Activated CD4-positive, alpha-beta T cell treated with anti-CD3 and anti-CD28 coated beads, Interleukin-2, amount 50 U/mL, for 24 hours (primary cell): ENCODE measurements at regions not wholly inside any gene's neighbourhood (a gene's known extent, or its start where the extent isn't known, plus 50 kb on each side); places are given as distances from the start of the nearest gene placed in this dataset.

ENCODE experiments used
- DNase-seq, 2 donors: peaks; one replicate each; pipeline ENCODE4 v3.0.0-alpha.2; 2020; ENCODE audit warnings: low read depth in 1 of 2, low spot score in 1 of 2

GRCh38 chr10:131621784-131622624 is 278.8 kb upstream of the PPP2R2D start:
- no peak for DNase-seq

- DNase-seq: no peak
These were observed 275.8 kb upstream of the PPP2R2D start for GRCh38 chr10:131625041-131625440.

- DNase-seq: no peak
These were observed 274.5 kb upstream of the PPP2R2D start for GRCh38 chr10:131626274-131626673.

- no peak for DNase-seq
These were observed 271.6 kb upstream of the PPP2R2D start for GRCh38 chr10:131629026-131629770.

GRCh38 chr10:131630772-131631258 is 270.0 kb upstream of the PPP2R2D start:
- DNase-seq: no peak

GRCh38 chr10:131631619-131632018 is 269.2 kb upstream of the PPP2R2D start:
- no peak for DNase-seq

GRCh38 chr10:131635564-131636015 is 265.2 kb upstream of the PPP2R2D start:
- no peak for DNase-seq

- no peak for DNase-seq
These were observed 264.7 kb upstream of the PPP2R2D start for GRCh38 chr10:131636116-131636515.

- no peak for DNase-seq
These were observed 263.7 kb upstream of the PPP2R2D start for GRCh38 chr10:131636841-131637724.

GRCh38 chr10:131638049-131638879 is 262.5 kb upstream of the PPP2R2D start:
- no peak for DNase-seq

- DNase-seq: no peak
These were observed 261.9 kb upstream of the PPP2R2D start for GRCh38 chr10:131638880-131639278.

GRCh38 chr10:131640045-131640644 is 260.7 kb upstream of the PPP2R2D start:
- DNase-seq: no peak

- no peak for DNase-seq
These were observed 259.6 kb upstream of the PPP2R2D start for GRCh38 chr10:131641231-131641630.

- DNase-seq: no peak
These were observed 258.9 kb upstream of the PPP2R2D start for GRCh38 chr10:131641898-131642297.

GRCh38 chr10:131642966-131643365 is 257.8 kb upstream of the PPP2R2D start:
- DNase-seq: no peak

GRCh38 chr10:131644289-131644688 is 256.5 kb upstream of the PPP2R2D start:
- DNase-seq: no peak

GRCh38 chr10:131644864-131645658 is 255.7 kb upstream of the PPP2R2D start:
- no peak for DNase-seq

GRCh38 chr10:131645756-131646155 is 255.1 kb upstream of the PPP2R2D start:
- no peak for DNase-seq
